ENCODE measurements at regions not wholly inside any gene's neighbourhood (a gene's known extent, or its start where the extent isn't known, plus 50 kb on each side); places are given as distances from the start of the nearest gene placed in this dataset.

GRCh38 chr9:74309654-74310053 is 187.5 kb upstream of the RORB start:
- TF ChIP-seq EP300 (IDR thresholded peaks at IDR 0.05; ENCODE audit: borderline replicate concordance in 1 of 2, low read depth in 1 of 2, low read length in 1 of 2) (no peak), SIN3A (IDR thresholded peaks at IDR 0.05; ENCODE audit: borderline replicate concordance, low read depth, low read length) (no peak), EZH2phosphoT487 (IDR thresholded peaks at IDR 0.05; ENCODE audit: borderline replicate concordance, low read depth) (no peak), GABPA (IDR thresholded peaks at IDR 0.05; ENCODE audit: low read depth) (no peak), ELF1 (IDR thresholded peaks at IDR 0.05) (no peak), YY1 (IDR thresholded peaks at IDR 0.05; ENCODE audit: low read depth) (no peak), MEF2A (IDR thresholded peaks at IDR 0.05; ENCODE audit: borderline replicate concordance, low read depth) (no peak), USF2 (IDR thresholded peaks at IDR 0.05; ENCODE audit: borderline replicate concordance, low read depth, low read length) (no peak), POLR2AphosphoS5 (IDR thresholded peaks at IDR 0.05; ENCODE audit: low read depth, low read length) (no peak)
- TF ChIP-seq, protein P1, sequence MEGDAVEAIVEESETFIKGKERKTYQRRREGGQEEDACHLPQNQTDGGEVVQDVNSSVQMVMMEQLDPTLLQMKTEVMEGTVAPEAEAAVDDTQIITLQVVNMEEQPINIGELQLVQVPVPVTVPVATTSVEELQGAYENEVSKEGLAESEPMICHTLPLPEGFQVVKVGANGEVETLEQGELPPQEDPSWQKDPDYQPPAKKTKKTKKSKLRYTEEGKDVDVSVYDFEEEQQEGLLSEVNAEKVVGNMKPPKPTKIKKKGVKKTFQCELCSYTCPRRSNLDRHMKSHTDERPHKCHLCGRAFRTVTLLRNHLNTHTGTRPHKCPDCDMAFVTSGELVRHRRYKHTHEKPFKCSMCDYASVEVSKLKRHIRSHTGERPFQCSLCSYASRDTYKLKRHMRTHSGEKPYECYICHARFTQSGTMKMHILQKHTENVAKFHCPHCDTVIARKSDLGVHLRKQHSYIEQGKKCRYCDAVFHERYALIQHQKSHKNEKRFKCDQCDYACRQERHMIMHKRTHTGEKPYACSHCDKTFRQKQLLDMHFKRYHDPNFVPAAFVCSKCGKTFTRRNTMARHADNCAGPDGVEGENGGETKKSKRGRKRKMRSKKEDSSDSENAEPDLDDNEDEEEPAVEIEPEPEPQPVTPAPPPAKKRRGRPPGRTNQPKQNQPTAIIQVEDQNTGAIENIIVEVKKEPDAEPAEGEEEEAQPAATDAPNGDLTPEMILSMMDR (IDR thresholded peaks at IDR 0.05): no peak
- TF ChIP-seq, protein P2, sequence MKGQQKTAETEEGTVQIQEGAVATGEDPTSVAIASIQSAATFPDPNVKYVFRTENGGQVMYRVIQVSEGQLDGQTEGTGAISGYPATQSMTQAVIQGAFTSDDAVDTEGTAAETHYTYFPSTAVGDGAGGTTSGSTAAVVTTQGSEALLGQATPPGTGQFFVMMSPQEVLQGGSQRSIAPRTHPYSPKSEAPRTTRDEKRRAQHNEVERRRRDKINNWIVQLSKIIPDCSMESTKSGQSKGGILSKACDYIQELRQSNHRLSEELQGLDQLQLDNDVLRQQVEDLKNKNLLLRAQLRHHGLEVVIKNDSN (IDR thresholded peaks at IDR 0.05; ENCODE audit: borderline replicate concordance, low read depth): no peak

Data from SK-N-SH (cell line).